H9 (cell line): ENCODE measurements at regions not wholly inside any gene's neighbourhood (a gene's known extent, or its start where the extent isn't known, plus 50 kb on each side); places are given as distances from the start of the nearest gene placed in this dataset.

Source experiments
- DNase-seq: peaks from one replicate; pipeline ENCODE4 v3.0.0-alpha.2; 2017
- H2AFZ ChIP-seq: one replicate; pipeline ENCODE4 v1.6.1; 2013; ENCODE audit warnings: mild to moderate bottlenecking, low read length, control low read depth, moderate library complexity
- H2AK5ac ChIP-seq: 2 replicates; pipeline ENCODE4 v1.6.1; 2013; ENCODE audit warnings: low read length, control low read depth, mixed read lengths; ENCODE audit not compliant: insufficient read length
- H2BK120ac ChIP-seq: one replicate; pipeline ENCODE4 v1.6.1; 2013; ENCODE audit warnings: low read depth, mild to moderate bottlenecking, low read length, control low read depth, inconsistent platforms; ENCODE audit not compliant: poor library complexity, severe bottlenecking
- H2BK12ac ChIP-seq: 2 replicates; pipeline ENCODE4 v1.6.1; 2013; ENCODE audit warnings: low read length, control low read depth, mixed read lengths, low read depth; ENCODE audit not compliant: insufficient read length
- H2BK15ac ChIP-seq: 2 replicates; pipeline ENCODE4 v1.6.1; 2013; ENCODE audit warnings: low read depth, low read length, control low read depth
- H2BK20ac ChIP-seq: one replicate; pipeline ENCODE4 v1.6.1; 2013; ENCODE audit warnings: low read depth, mild to moderate bottlenecking, low read length, control low read depth, inconsistent platforms; ENCODE audit not compliant: poor library complexity, severe bottlenecking
- H2BK5ac ChIP-seq: 2 replicates; pipeline ENCODE4 v1.6.1; 2013; ENCODE audit warnings: low read length, control low read depth, mixed read lengths; ENCODE audit not compliant: insufficient read length
- H3K14ac ChIP-seq: 2 replicates; pipeline ENCODE4 v1.6.1; 2013; ENCODE audit warnings: low read length, control low read depth; ENCODE audit not compliant: insufficient read depth
- H3K18ac ChIP-seq: 2 replicates; pipeline ENCODE4 v1.6.1; 2013; ENCODE audit warnings: low read depth, mild to moderate bottlenecking, mixed read lengths, low read length, control low read depth; ENCODE audit not compliant: insufficient read length
- H3K23ac ChIP-seq: 2 replicates; pipeline ENCODE4 v1.6.1; 2013; ENCODE audit warnings: low read length, control low read depth, mixed read lengths, low read depth; ENCODE audit not compliant: insufficient read length
- H3K23me2 ChIP-seq: 2 replicates; pipeline ENCODE4 v1.6.1; 2013; ENCODE audit warnings: low read depth, mild to moderate bottlenecking, mixed read lengths, low read length, control low read depth; ENCODE audit not compliant: insufficient read length, poor library complexity, severe bottlenecking
- H3K27ac ChIP-seq: 2 replicates; pipeline ENCODE4 v1.5.1; 2013; ENCODE audit warnings: low read length, control low read depth, mixed read lengths, low read depth; ENCODE audit not compliant: insufficient read length
- H3K27me3 ChIP-seq: 2 replicates; pipeline ENCODE4 v1.6.1; 2013; ENCODE audit warnings: low read length, control low read depth, inconsistent platforms; ENCODE audit not compliant: insufficient read depth
- H3K4ac ChIP-seq: 2 replicates; pipeline ENCODE4 v1.6.1; 2013; ENCODE audit warnings: low read depth, mild to moderate bottlenecking, control low read depth, inconsistent platforms, low read length, moderate library complexity
- H3K4me1 ChIP-seq: 2 replicates; pipeline ENCODE4 v1.6.1; 2013; ENCODE audit warnings: low read length, control low read depth, inconsistent platforms; ENCODE audit not compliant: insufficient read depth
- H3K4me2 ChIP-seq: 2 replicates; pipeline ENCODE4 v1.6.1; 2013; ENCODE audit warnings: low read length, control low read depth, mixed read lengths; ENCODE audit not compliant: insufficient read length, insufficient read depth
- H3K56ac ChIP-seq: 2 replicates; pipeline ENCODE4 v1.6.1; 2013; ENCODE audit warnings: low read depth, mild to moderate bottlenecking, mixed read lengths, low read length, control low read depth; ENCODE audit not compliant: insufficient read length
- H3K79me1 ChIP-seq: 2 replicates; pipeline ENCODE4 v1.6.1; 2013; ENCODE audit warnings: low read depth, mild to moderate bottlenecking, moderate library complexity, low read length, control low read depth, inconsistent platforms; ENCODE audit not compliant: insufficient read depth, poor library complexity, severe bottlenecking
- H3K79me2 ChIP-seq: 2 replicates; pipeline ENCODE4 v1.6.1; 2013; ENCODE audit warnings: low read length, control low read depth, inconsistent platforms; ENCODE audit not compliant: insufficient read depth
- H3K9ac ChIP-seq: 2 replicates; pipeline ENCODE4 v1.6.1; 2013; ENCODE audit warnings: low read length, control low read depth, mixed read lengths; ENCODE audit not compliant: insufficient read length; ENCODE audit errors: extremely low read depth
- H3K9me3 ChIP-seq: one replicate; pipeline ENCODE4 v1.6.1; 2013; ENCODE audit warnings: low read depth, low read length, inconsistent platforms; ENCODE audit not compliant: control insufficient read depth
- H3T11ph ChIP-seq: one replicate; pipeline ENCODE4 v1.6.1; 2013; ENCODE audit warnings: mild to moderate bottlenecking, low read length, control low read depth, inconsistent platforms
- H4K20me1 ChIP-seq: one replicate; pipeline ENCODE4 v1.6.1; 2013; ENCODE audit not compliant: control insufficient read depth, insufficient read length, insufficient read depth
- H4K5ac ChIP-seq: 2 replicates; pipeline ENCODE4 v1.6.1; 2013; ENCODE audit warnings: low read depth, mild to moderate bottlenecking, mixed read lengths, low read length, control low read depth; ENCODE audit not compliant: insufficient read length
- H4K8ac ChIP-seq: replicated peaks from 2 replicates; pipeline ENCODE4 v1.6.1; 2013; ENCODE audit warnings: low read length, control low read depth, mixed read lengths, low read depth; ENCODE audit not compliant: insufficient read length
- H4K91ac ChIP-seq: 2 replicates; pipeline ENCODE4 v1.6.1; 2013; ENCODE audit warnings: low read depth, mild to moderate bottlenecking, moderate library complexity, mixed read lengths, low read length, control low read depth; ENCODE audit not compliant: insufficient read length
- H3K27ac Mint-ChIP-seq, 3 experiments: 2 replicates in 2 of 3; 3 replicates in 1 of 3; pipeline ENCODE4 v1.8.0; 2020 to 2021; ENCODE audit warnings: mixed read lengths in 3 of 3, mild to moderate bottlenecking in 1 of 3, moderate library complexity in 1 of 3
- H3K27me3 Mint-ChIP-seq: 2 replicates; pipeline ENCODE4 v1.8.0; 2021; ENCODE audit warnings: low read depth, mild to moderate bottlenecking, moderate library complexity, mixed read lengths
- H3K36me3 Mint-ChIP-seq, 3 experiments: 2 replicates in 2 of 3; 3 replicates in 1 of 3; pipeline ENCODE4 v1.8.0; 2020 to 2021; ENCODE audit warnings: low read depth in 3 of 3, mixed read lengths in 3 of 3; ENCODE audit not compliant: insufficient read depth in 1 of 3
- H3K4me1 Mint-ChIP-seq, 2 experiments: 2 replicates each; pipeline ENCODE4 v1.8.0; 2020; ENCODE audit warnings: mixed read lengths in 2 of 2
- H3K4me3 Mint-ChIP-seq, 2 experiments: 2 replicates in 1 of 2; 3 replicates in 1 of 2; pipeline ENCODE4 v1.8.0; 2020 to 2021; ENCODE audit warnings: mild to moderate bottlenecking in 2 of 2, mixed read lengths in 2 of 2, moderate library complexity in 1 of 2
- H3K9me3 Mint-ChIP-seq, 2 experiments: 2 replicates in 1 of 2; 3 replicates in 1 of 2; pipeline ENCODE4 v1.8.0; 2020; ENCODE audit warnings: mild to moderate bottlenecking in 2 of 2, mixed read lengths in 2 of 2, moderate library complexity in 1 of 2
- TF ChIP-seq, protein P1 (sequence below): fragments of 200-600 bp; sonication (generic); conservative IDR thresholded peaks from 3 replicates; pipeline ENCODE4 v1.8.0; 2021; ENCODE audit warnings: antibody characterized with exemption, mild to moderate bottlenecking

DNA sequence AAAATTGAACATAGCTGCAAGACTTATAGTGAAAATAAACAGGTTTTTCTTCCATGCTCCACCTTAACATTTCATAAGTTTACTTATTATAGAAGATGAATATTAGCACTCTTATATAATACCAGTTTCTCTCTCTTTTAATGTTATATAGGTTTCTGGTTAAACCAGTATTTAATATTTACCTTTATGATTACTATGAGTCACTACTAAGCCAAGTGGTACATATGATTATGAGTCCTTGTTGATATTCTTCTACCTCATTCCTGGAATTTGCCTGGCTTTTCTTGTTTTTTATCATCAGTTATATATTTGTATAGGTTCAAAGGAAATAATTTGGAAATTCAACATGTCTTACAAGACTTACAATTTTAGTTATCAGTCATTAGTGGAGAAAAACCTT is 89.9 kb upstream of the MAOA start:
- H3K27ac Mint-ChIP-seq: no peak overlapping the region
- TF ChIP-seq, protein P1, sequence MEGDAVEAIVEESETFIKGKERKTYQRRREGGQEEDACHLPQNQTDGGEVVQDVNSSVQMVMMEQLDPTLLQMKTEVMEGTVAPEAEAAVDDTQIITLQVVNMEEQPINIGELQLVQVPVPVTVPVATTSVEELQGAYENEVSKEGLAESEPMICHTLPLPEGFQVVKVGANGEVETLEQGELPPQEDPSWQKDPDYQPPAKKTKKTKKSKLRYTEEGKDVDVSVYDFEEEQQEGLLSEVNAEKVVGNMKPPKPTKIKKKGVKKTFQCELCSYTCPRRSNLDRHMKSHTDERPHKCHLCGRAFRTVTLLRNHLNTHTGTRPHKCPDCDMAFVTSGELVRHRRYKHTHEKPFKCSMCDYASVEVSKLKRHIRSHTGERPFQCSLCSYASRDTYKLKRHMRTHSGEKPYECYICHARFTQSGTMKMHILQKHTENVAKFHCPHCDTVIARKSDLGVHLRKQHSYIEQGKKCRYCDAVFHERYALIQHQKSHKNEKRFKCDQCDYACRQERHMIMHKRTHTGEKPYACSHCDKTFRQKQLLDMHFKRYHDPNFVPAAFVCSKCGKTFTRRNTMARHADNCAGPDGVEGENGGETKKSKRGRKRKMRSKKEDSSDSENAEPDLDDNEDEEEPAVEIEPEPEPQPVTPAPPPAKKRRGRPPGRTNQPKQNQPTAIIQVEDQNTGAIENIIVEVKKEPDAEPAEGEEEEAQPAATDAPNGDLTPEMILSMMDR: no peak

More for the DNA sequence above, 89.9 kb upstream of the MAOA start:
- no peak for DNase-seq
- Histone ChIP-seq H3K9me3 (no peaks in the 10 kb centered on the region), H3K23ac (no peak overlapping the region), H3K9ac (no peak overlapping the region), H3K4ac (no peak overlapping the region), H2BK120ac (no peak overlapping the region), H3K27ac (no peak overlapping the region), H3K4me1 (no peaks in the 10 kb centered on the region), H3K56ac (no peak overlapping the region), H3K79me2 (no peaks in the 10 kb centered on the region), H4K5ac (no peak overlapping the region), H3K4me2 (no peak overlapping the region), H3K14ac (no peak overlapping the region), H2BK5ac (no peak overlapping the region), H2BK15ac (no peak overlapping the region), H4K8ac (no peak overlapping the region), H2AFZ (no peak overlapping the region), H4K91ac (no peak overlapping the region), H2BK12ac (no peak overlapping the region), H2AK5ac (no peak overlapping the region), H3T11ph (no peak overlapping the region), H4K20me1 (no peaks in the 10 kb centered on the region), H3K18ac (no peak overlapping the region), H3K27me3 (no peaks in the 10 kb centered on the region), H3K23me2 (no peaks in the 10 kb centered on the region), H3K79me1 (no peaks in the 10 kb centered on the region), H2BK20ac (no peak overlapping the region)
- Mint-ChIP-seq H3K4me1 (peaks cover 0 to 8% of the 10 kb centered on the region in 2 experiments; a peak in 2 of 4 replicates), H3K36me3 (peaks cover 0 to 16% (median 6%) of the 10 kb centered on the region in 3 experiments; a peak in 4 of 7 replicates), H3K4me3 (no peak overlapping the region), H3K9me3 (peaks cover 20 to 48% of the 10 kb centered on the region in 2 experiments), H3K27me3 (peaks cover 1% of the 10 kb centered on the region; the same call in 1 of the 2 replicates)
